HL-60 (cell line): ENCODE measurements at regions not wholly inside any gene's neighbourhood (a gene's known extent, or its start where the extent isn't known, plus 50 kb on each side); places are given as distances from the start of the nearest gene placed in this dataset.

Source experiments
- DNase-seq, 2 experiments: peaks; one replicate each; pipeline ENCODE4 v3.0.0-alpha.2; 2010 to 2020; ENCODE audit warnings: low read depth in 1 of 2, low spot score in 1 of 2
- H3K27ac ChIP-seq: fragments of 250-450 bp; sonication (Bioruptor Pico); replicated peaks from 2 replicates; pipeline ENCODE4 v1.5.1; 2020; ENCODE audit warnings: mild to moderate bottlenecking, moderate library complexity
- H3K27me3 ChIP-seq: fragments of 250-450 bp; sonication (Bioruptor Pico); 2 replicates; pipeline ENCODE4 v1.5.1; 2021; ENCODE audit warnings: mild to moderate bottlenecking, moderate library complexity; ENCODE audit not compliant: insufficient read depth, poor library complexity, severe bottlenecking
- H3K4me3 ChIP-seq: replicated peaks from 2 replicates; pipeline ENCODE4 v1.5.1; 2011; ENCODE audit warnings: mild to moderate bottlenecking, control low read depth, low read length; ENCODE audit not compliant: insufficient read depth
- GABPA ChIP-seq: IDR thresholded peaks from 2 replicates; pipeline ENCODE4 v1.6.1; 2012; ENCODE audit warnings: low read depth
- POLR2AphosphoS5 ChIP-seq: IDR thresholded peaks from 2 replicates; pipeline ENCODE4 v1.6.1; 2012; ENCODE audit warnings: low read depth
- SPI1 ChIP-seq: IDR thresholded peaks from 2 replicates; pipeline ENCODE4 v1.6.1; 2012; ENCODE audit warnings: low read depth, mild to moderate bottlenecking, borderline replicate concordance
- TF ChIP-seq, protein P1 (sequence below): IDR thresholded peaks from 2 replicates; pipeline ENCODE4 v1.6.1; 2012; ENCODE audit warnings: low read depth; ENCODE audit not compliant: insufficient replicate concordance
- TF ChIP-seq, protein P2 (sequence below): IDR thresholded peaks from one replicate; pipeline ENCODE4 v1.5.1; 2011; ENCODE audit warnings: low read length, control low read depth, inconsistent platforms; ENCODE audit not compliant: insufficient read depth

DNA sequence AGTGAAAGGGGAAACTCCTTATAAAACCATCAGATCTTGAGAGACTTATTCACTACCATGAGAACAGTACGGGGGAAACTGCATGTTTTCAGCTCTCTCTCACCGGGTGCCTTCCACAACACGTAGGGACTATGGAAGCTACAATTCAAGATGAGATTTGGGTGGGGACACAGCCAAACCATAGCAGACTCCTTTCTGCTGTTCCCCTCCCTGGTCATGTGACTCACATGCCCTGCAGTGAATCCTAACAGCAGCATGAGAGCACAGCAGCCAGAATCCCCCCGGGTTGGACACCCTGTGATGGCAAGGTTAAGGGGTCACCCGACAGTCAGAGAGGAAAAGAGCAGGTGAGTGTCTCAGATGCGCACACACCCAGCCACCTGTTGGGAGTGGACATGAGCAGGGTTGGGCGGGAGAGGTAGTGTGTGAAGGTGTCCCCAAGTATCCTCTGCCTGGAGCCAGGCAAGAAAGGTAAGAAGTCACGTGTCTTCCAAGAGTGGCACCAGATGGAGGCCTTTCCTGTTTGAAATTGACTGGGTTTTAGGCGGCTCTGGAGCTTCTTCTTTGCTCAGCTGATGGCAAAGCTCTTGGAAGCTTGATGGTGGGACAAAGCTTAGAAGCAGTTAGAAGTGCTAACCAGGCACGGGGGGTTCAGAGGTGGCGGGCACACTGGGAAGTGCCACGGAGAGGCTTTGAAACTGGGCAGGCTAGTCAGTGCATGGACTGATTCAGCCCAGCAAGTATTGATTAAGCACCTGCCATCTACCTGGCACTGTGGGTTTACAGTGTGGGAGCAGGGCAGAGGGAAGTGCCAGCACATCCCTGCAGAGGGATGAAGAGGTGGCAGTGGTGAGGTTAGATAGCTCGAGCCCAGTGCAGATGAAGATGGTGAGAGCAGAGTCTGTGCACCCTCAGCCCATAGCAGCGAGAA is 68.7 kb downstream of the RHOB start:
- no peaks in the 10 kb centered on the region for H3K27me3 ChIP-seq
- no peak for DNase-seq
- H3K27ac ChIP-seq = no peak overlapping the region
- H3K4me3 ChIP-seq = no peak overlapping the region
- TF ChIP-seq, protein P1, sequence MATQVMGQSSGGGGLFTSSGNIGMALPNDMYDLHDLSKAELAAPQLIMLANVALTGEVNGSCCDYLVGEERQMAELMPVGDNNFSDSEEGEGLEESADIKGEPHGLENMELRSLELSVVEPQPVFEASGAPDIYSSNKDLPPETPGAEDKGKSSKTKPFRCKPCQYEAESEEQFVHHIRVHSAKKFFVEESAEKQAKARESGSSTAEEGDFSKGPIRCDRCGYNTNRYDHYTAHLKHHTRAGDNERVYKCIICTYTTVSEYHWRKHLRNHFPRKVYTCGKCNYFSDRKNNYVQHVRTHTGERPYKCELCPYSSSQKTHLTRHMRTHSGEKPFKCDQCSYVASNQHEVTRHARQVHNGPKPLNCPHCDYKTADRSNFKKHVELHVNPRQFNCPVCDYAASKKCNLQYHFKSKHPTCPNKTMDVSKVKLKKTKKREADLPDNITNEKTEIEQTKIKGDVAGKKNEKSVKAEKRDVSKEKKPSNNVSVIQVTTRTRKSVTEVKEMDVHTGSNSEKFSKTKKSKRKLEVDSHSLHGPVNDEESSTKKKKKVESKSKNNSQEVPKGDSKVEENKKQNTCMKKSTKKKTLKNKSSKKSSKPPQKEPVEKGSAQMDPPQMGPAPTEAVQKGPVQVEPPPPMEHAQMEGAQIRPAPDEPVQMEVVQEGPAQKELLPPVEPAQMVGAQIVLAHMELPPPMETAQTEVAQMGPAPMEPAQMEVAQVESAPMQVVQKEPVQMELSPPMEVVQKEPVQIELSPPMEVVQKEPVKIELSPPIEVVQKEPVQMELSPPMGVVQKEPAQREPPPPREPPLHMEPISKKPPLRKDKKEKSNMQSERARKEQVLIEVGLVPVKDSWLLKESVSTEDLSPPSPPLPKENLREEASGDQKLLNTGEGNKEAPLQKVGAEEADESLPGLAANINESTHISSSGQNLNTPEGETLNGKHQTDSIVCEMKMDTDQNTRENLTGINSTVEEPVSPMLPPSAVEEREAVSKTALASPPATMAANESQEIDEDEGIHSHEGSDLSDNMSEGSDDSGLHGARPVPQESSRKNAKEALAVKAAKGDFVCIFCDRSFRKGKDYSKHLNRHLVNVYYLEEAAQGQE = no peak
- TF ChIP-seq GABPA (no peak), POLR2AphosphoS5 (no peak), SPI1 (no peak)
- TF ChIP-seq, protein P2, sequence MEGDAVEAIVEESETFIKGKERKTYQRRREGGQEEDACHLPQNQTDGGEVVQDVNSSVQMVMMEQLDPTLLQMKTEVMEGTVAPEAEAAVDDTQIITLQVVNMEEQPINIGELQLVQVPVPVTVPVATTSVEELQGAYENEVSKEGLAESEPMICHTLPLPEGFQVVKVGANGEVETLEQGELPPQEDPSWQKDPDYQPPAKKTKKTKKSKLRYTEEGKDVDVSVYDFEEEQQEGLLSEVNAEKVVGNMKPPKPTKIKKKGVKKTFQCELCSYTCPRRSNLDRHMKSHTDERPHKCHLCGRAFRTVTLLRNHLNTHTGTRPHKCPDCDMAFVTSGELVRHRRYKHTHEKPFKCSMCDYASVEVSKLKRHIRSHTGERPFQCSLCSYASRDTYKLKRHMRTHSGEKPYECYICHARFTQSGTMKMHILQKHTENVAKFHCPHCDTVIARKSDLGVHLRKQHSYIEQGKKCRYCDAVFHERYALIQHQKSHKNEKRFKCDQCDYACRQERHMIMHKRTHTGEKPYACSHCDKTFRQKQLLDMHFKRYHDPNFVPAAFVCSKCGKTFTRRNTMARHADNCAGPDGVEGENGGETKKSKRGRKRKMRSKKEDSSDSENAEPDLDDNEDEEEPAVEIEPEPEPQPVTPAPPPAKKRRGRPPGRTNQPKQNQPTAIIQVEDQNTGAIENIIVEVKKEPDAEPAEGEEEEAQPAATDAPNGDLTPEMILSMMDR = no peak

DNA sequence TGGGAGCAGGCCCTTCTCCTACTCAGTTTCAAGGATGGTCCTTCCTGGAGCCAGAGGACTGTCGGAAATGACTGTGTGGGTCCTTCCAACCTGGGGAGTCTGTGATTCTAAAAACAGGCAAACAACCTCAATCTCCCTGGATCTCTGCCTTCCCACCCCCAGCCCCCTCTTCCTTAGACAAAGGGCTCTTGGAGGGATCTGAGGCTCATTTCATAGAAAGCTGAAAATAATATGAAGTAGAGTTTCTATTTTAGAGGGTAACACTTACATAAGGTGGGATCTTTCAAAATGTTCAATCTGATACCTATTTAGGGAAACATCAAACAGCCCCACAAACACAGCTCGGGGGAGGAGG is 69.4 kb downstream of the RHOB start:
- H3K4me3 ChIP-seq = no peak overlapping the region
- no peaks in the 10 kb centered on the region for H3K27me3 ChIP-seq
- TF ChIP-seq, protein P2 = no peak
- TF ChIP-seq SPI1 (no peak), GABPA (no peak), POLR2AphosphoS5 (no peak)
- TF ChIP-seq, protein P1 = no peak
- DNase-seq = no peak
- no peak overlapping the region for H3K27ac ChIP-seq

DNA sequence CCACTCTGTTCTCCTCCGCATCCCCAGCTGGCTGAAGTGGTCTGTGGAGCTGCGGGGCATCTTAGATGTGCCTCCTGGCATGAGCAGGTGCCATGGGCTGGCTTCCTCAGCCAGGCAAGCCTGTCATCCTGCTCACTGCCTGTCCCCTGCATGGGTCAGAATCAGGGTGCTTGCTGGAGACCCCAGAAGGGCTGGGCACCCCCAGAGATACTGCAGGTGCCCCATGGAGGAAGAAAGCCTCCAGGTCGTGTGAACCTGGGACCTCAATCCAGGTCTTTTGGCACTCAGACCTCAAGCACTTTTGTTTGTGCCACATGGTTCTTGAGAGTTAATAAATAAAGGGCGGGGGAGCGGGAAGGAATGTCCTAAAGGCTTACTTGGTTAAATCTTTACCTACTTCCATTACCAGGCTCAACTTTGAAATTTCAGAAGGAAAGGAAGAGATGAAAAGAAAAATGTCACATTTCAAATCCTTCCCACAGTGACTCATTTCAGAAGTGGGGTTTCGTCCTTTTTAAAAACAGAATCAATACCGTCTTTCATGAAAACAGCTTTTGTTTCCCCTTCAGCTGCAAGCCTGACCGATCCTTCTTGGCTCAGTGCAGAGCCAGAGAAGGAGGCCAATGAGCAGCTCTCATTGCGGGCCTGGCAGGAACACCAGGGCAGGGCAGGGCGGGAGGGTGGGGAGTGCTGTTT is 69.9 kb downstream of the RHOB start:
- H3K27ac ChIP-seq = no peak overlapping the region
- TF ChIP-seq, protein P2 = no peak
- TF ChIP-seq GABPA (no peak), SPI1 (no peak), POLR2AphosphoS5 (no peak)
- TF ChIP-seq, protein P1 = no peak
- no peaks in the 10 kb centered on the region for H3K27me3 ChIP-seq
- no peak for DNase-seq
- H3K4me3 ChIP-seq = no peak overlapping the region
